HCT116 (cell line): ENCODE measurements at regions not wholly inside any gene's neighbourhood (a gene's known extent, or its start where the extent isn't known, plus 50 kb on each side); places are given as distances from the start of the nearest gene placed in this dataset.

Experiments
- ATAC-seq: fragments of 200-7000 bp; cut with Tn5 transposase; 2 replicates; pipeline ENCODE4 v1.9.1; 2020; ENCODE audit warnings: mild to moderate bottlenecking, moderate library complexity
- BruUV-seq: library from RNA; stranded (reverse); fragments of 400-500 nt; replicated peaks from 2 replicates; lab custom pipeline; 2021; lab: Mats Ljungman, UMichigan
- CTCF ChIA-PET: fragments of 300-600 bp; sonication (Branson Sonifier 250); formaldehyde crosslinking; loops from one replicate; lab custom pipeline; 2021; ENCODE audit warnings: antibody characterized with exemption; lab: Charles Lee
- POLR2A ChIA-PET: fragments of 300-600, 350-600 bp; sonication (Branson Sonifier 250); formaldehyde crosslinking; loops from one replicate; lab custom pipeline; 2021; ENCODE audit warnings: antibody characterized with exemption; lab: Charles Lee
- RAD21 ChIA-PET, 2 experiments: fragments of 300-600 bp; sonication (Branson Sonifier 250); formaldehyde crosslinking; loops; one replicate each; lab custom pipeline; 2023; ENCODE audit warnings: low total read pairs in 2 of 2; ENCODE audit not compliant: uncharacterized antibody in 2 of 2, unreplicated experiment in 2 of 2, low non-redundant PET in 1 of 2; lab: Charles Lee
- DNase-seq: peaks from one replicate; pipeline ENCODE4 v3.0.0-alpha.2; 2010; ENCODE audit warnings: low read depth, low spot score
- H2AFZ ChIP-seq: fragments of 200-600 bp; shearing (Covaris generic), sonication (generic); 2 replicates; pipeline ENCODE4 v1.6.1; 2017; ENCODE audit warnings: low read depth, mixed run types, mixed read lengths, antibody characterized with exemption, low read length; ENCODE audit not compliant: poor library complexity, severe bottlenecking
- H3K27ac ChIP-seq: 2 replicates; pipeline ENCODE4 v1.5.1; 2012; ENCODE audit warnings: low read depth, low read length
- H3K27me3 ChIP-seq: fragments of 200-600 bp; sonication (generic); 2 replicates; pipeline ENCODE4 v1.6.1; 2016; ENCODE audit warnings: mixed run types, low read length, mixed read lengths; ENCODE audit not compliant: insufficient read depth
- H3K36me3 ChIP-seq, 2 experiments: fragments of 200-500 bp in 1 of 2; fragments of 200-600 bp in 1 of 2; sonication (Bioruptor generic) in 1 of 2; sonication (generic) in 1 of 2; 2 replicates each; pipeline versions ENCODE4 v1.5.1 to v1.6.1; 2014 to 2016; ENCODE audit warnings: low read length in 2 of 2, inconsistent platforms in 1 of 2, mixed read lengths in 1 of 2, mixed run types in 1 of 2; ENCODE audit not compliant: insufficient read depth in 2 of 2, control insufficient read depth in 1 of 2
- H3K4me1 ChIP-seq, 2 experiments: fragments of 200-600 bp in 1 of 2; sonication (generic) in 1 of 2; 2 replicates each; pipeline versions ENCODE4 v1.5.1 to v1.6.1; 2012 to 2017; ENCODE audit warnings: low read length in 2 of 2, inconsistent platforms in 1 of 2, mild to moderate bottlenecking in 1 of 2, mixed read lengths in 1 of 2, mixed run types in 1 of 2, moderate library complexity in 1 of 2; ENCODE audit not compliant: insufficient read depth in 2 of 2, control insufficient read depth in 1 of 2
- H3K4me2 ChIP-seq: fragments of 200-600 bp; sonication (generic); 2 replicates; pipeline ENCODE4 v1.6.1; 2017; ENCODE audit warnings: mixed run types, low read length, mixed read lengths
- H3K4me3 ChIP-seq, 2 experiments: fragments of 200-600 bp in 1 of 2; sonication (generic) in 1 of 2; replicated peaks in 1 of 2; 2 replicates each; pipeline ENCODE4 v1.5.1; 2011 to 2016; ENCODE audit warnings: low read length in 2 of 2, control low read depth in 1 of 2, low read depth in 1 of 2, mild to moderate bottlenecking in 1 of 2, mixed read lengths in 1 of 2, mixed run types in 1 of 2
- H3K79me2 ChIP-seq: fragments of 200-600 bp; sonication (generic); 2 replicates; pipeline ENCODE4 v1.6.1; 2017; ENCODE audit warnings: mild to moderate bottlenecking, mixed run types, low read length, moderate library complexity, mixed read lengths; ENCODE audit not compliant: insufficient read depth
- H3K9ac ChIP-seq: fragments of 200-600 bp; sonication (generic); 2 replicates; pipeline ENCODE4 v1.6.1; 2016; ENCODE audit warnings: low read length, mixed read lengths
- H3K9me2 ChIP-seq: fragments of 200-600 bp; sonication (generic), shearing (Covaris generic); 2 replicates; pipeline ENCODE4 v1.6.1; 2017; ENCODE audit warnings: mixed run types, mild to moderate bottlenecking, moderate library complexity; ENCODE audit not compliant: insufficient read depth
- H3K9me3 ChIP-seq, 2 experiments: fragments of 200-500 bp in 1 of 2; fragments of 200-600 bp in 1 of 2; sonication (Bioruptor generic) in 1 of 2; sonication (generic) in 1 of 2; 2 replicates each; pipeline ENCODE4 v1.6.1; 2014 to 2017; ENCODE audit warnings: low read length in 2 of 2, mixed read lengths in 2 of 2, inconsistent platforms in 1 of 2, low read depth in 1 of 2, mild to moderate bottlenecking in 1 of 2, mixed run types in 1 of 2, moderate library complexity in 1 of 2; ENCODE audit not compliant: control insufficient read depth in 1 of 2, insufficient read depth in 1 of 2
- H4K20me1 ChIP-seq: fragments of 200-600 bp; sonication (generic), shearing (Covaris generic); 2 replicates; pipeline ENCODE4 v1.6.1; 2017; ENCODE audit warnings: mixed run types, mild to moderate bottlenecking, moderate library complexity; ENCODE audit not compliant: insufficient read depth
- ATF3 ChIP-seq: IDR thresholded peaks from 2 replicates; pipeline ENCODE4 v1.6.1; 2012
- CBX3 ChIP-seq: IDR thresholded peaks from 2 replicates; pipeline ENCODE4 v1.6.1; 2012; ENCODE audit warnings: low read depth
- CTCF ChIP-seq, 3 experiments: fragments of 200-600 bp in 1 of 3; sonication (generic) in 1 of 3; IDR thresholded peaks in 2 of 3; conservative IDR thresholded peaks in 1 of 3; 2 replicates each; pipeline ENCODE4 v1.5.1; 2012 to 2017; ENCODE audit warnings: low read depth in 2 of 3, low read length in 2 of 3, antibody characterized with exemption in 1 of 3, borderline replicate concordance in 1 of 3, control low read depth in 1 of 3, mild to moderate bottlenecking in 1 of 3, mixed read lengths in 1 of 3, mixed run types in 1 of 3, moderate library complexity in 1 of 3; ENCODE audit not compliant: insufficient read depth in 1 of 3
- ELF1 ChIP-seq: IDR thresholded peaks from 2 replicates; pipeline ENCODE4 v1.6.1; 2012; ENCODE audit warnings: low read depth, borderline replicate concordance
- EZH2 ChIP-seq: fragments of 200-600 bp; sonication (generic); IDR thresholded peaks from 2 replicates; pipeline ENCODE4 v1.6.1; 2017; ENCODE audit warnings: antibody characterized with exemption, mixed run types
- FOSL1 ChIP-seq: IDR thresholded peaks from 2 replicates; pipeline ENCODE4 v1.6.1; 2012; ENCODE audit warnings: low read depth
- JUND ChIP-seq: IDR thresholded peaks from 2 replicates; pipeline ENCODE4 v1.6.1; 2012
- MAX ChIP-seq: IDR thresholded peaks from 2 replicates; pipeline ENCODE4 v1.6.1; 2012
- POLR2A ChIP-seq: IDR thresholded peaks from 2 replicates; pipeline ENCODE4 v1.7.0; 2011; ENCODE audit warnings: borderline replicate concordance; ENCODE audit not compliant: insufficient read depth, insufficient read length; ENCODE audit errors: extremely low read depth
- POLR2AphosphoS5 ChIP-seq: IDR thresholded peaks from 2 replicates; pipeline ENCODE4 v1.6.1; 2011; ENCODE audit warnings: mild to moderate bottlenecking, low read depth, low read length, moderate library complexity
- RAD21 ChIP-seq: IDR thresholded peaks from 2 replicates; pipeline ENCODE4 v1.6.1; 2012; ENCODE audit warnings: low read depth, mild to moderate bottlenecking
- REST ChIP-seq: IDR thresholded peaks from 2 replicates; pipeline ENCODE4 v1.6.1; 2012; ENCODE audit warnings: low read depth
- SP1 ChIP-seq: IDR thresholded peaks from 2 replicates; pipeline ENCODE4 v1.6.1; 2012; ENCODE audit warnings: low read depth
- TCF7L2 ChIP-seq: IDR thresholded peaks from 2 replicates; pipeline ENCODE4 v1.7.0; 2011; ENCODE audit warnings: borderline replicate concordance, inconsistent platforms; ENCODE audit not compliant: insufficient read depth, insufficient read length; ENCODE audit errors: extremely low read depth
- YY1 ChIP-seq: IDR thresholded peaks from 2 replicates; pipeline ENCODE4 v1.6.1; 2011; ENCODE audit warnings: low read length, low read depth, moderate library complexity, mild to moderate bottlenecking; ENCODE audit not compliant: insufficient replicate concordance; ENCODE audit errors: extremely low read depth
- ZBTB33 ChIP-seq: IDR thresholded peaks from 2 replicates; pipeline ENCODE4 v1.6.1; 2011; ENCODE audit warnings: mild to moderate bottlenecking, low read length, moderate library complexity; ENCODE audit not compliant: insufficient replicate concordance; ENCODE audit errors: extremely low read depth
- ZFX ChIP-seq: fragments of 450-650 bp; IDR thresholded peaks from 2 replicates; pipeline ENCODE4 v1.6.1; 2017
- ZNF274 ChIP-seq: fragments of 200-500 bp; sonication (Bioruptor generic); IDR thresholded peaks from 2 replicates; pipeline ENCODE4 v1.6.1; 2014; ENCODE audit warnings: mild to moderate bottlenecking, low read depth, low read length, inconsistent platforms
- intact Hi-C: fragments of 100-400 bp; cut with micrococcal nuclease; formaldehyde crosslinking; loops from 2 replicates; pipeline ENCODE4 v1.10.0; 2022

- TF ChIP-seq TCF7L2 = no peak
- no peak for TF ChIP-seq YY1
- no peak for TF ChIP-seq FOSL1
- TF ChIP-seq ATF3 = no peak
- TF ChIP-seq ZFX = no peak
Measured at GRCh38 chr11:127873478-127873877, 713.9 kb downstream of the ETS1 start (continued).

- Histone ChIP-seq H3K79me2 (no peaks in the 10 kb centered on the region), H4K20me1 (no peaks in the 10 kb centered on the region), H3K4me1 (no peaks in the 10 kb centered on the region), H3K9ac (no peak overlapping the region), H3K27ac (no peak overlapping the region), H3K27me3 (no peaks in the 10 kb centered on the region), H3K9me3 (peaks cover 0 to 4% of the 10 kb centered on the region in 2 experiments; a peak in 2 of 4 replicates), H3K9me2 (no peaks in the 10 kb centered on the region), H3K36me3 (no peaks in the 10 kb centered on the region), H3K4me2 (no peak overlapping the region), H2AFZ (no peak overlapping the region), H3K4me3 (no peak overlapping the region)
- POLR2A ChIA-PET = no interaction called here
- ATAC-seq = no peak
- intact Hi-C loops = no loop called here
- BruUV-seq = no TSS peak
- DNase-seq = no peak
- RAD21 ChIA-PET = no interaction called here
- CTCF ChIA-PET = no interaction called here
- TF ChIP-seq FOSL1 (no peak), POLR2AphosphoS5 (no peak), ELF1 (no peak), RAD21 (no peak), SP1 (no peak), ZBTB33 (no peak), CTCF (IDR thresholded peaks at IDR 0.05 in 2 of 3, conservative IDR thresholded peaks at IDR 0.05 in 1 of 3; ENCODE audit: borderline replicate concordance in 1 of 3, insufficient read depth in 1 of 3, low read depth in 2 of 3, low read length in 2 of 3) (no peak), JUND (no peak), POLR2A (no peak), ZNF274 (no peak), MAX (no peak), CBX3 (no peak), REST (no peak), EZH2 (no peak), ATF3 (no peak)
Measured at GRCh38 chr11:127866109-127866508, 721.2 kb downstream of the ETS1 start.
